Mesothelial cell of epicardium (in vitro differentiated cells): ENCODE measurements at regions not wholly inside any gene's neighbourhood (a gene's known extent, or its start where the extent isn't known, plus 50 kb on each side); places are given as distances from the start of the nearest gene placed in this dataset.

Source experiments
- DNase-seq, 2 experiments: peaks; one replicate each; pipeline ENCODE4 v3.0.0; 2021; ENCODE audit warnings: low spot score in 2 of 2; ENCODE audit not compliant: unreplicated experiment in 2 of 2
- H3K27ac Mint-ChIP-seq: 2 replicates; pipeline ENCODE4 v1.8.0; 2021; ENCODE audit warnings: mixed read lengths
- H3K27me3 Mint-ChIP-seq: 2 replicates; pipeline ENCODE4 v1.8.0; 2021; ENCODE audit warnings: low read depth, mixed read lengths
- H3K36me3 Mint-ChIP-seq: 2 replicates; pipeline ENCODE4 v1.8.0; 2021; ENCODE audit warnings: mixed read lengths
- H3K4me1 Mint-ChIP-seq: 2 replicates; pipeline ENCODE4 v1.8.0; 2021; ENCODE audit warnings: mixed read lengths
- H3K4me3 Mint-ChIP-seq: 2 replicates; pipeline ENCODE4 v1.8.0; 2021; ENCODE audit warnings: mild to moderate bottlenecking, moderate library complexity, mixed read lengths
- H3K9me3 Mint-ChIP-seq: 2 replicates; pipeline ENCODE4 v1.8.0; 2021; ENCODE audit warnings: mixed read lengths
- TF ChIP-seq, protein P1 (sequence below): fragments of 200-600 bp; sonication (generic); IDR thresholded peaks from one replicate; pipeline ENCODE4 v1.5.0; 2021; ENCODE audit warnings: antibody characterized with exemption; ENCODE audit not compliant: unreplicated experiment

DNA sequence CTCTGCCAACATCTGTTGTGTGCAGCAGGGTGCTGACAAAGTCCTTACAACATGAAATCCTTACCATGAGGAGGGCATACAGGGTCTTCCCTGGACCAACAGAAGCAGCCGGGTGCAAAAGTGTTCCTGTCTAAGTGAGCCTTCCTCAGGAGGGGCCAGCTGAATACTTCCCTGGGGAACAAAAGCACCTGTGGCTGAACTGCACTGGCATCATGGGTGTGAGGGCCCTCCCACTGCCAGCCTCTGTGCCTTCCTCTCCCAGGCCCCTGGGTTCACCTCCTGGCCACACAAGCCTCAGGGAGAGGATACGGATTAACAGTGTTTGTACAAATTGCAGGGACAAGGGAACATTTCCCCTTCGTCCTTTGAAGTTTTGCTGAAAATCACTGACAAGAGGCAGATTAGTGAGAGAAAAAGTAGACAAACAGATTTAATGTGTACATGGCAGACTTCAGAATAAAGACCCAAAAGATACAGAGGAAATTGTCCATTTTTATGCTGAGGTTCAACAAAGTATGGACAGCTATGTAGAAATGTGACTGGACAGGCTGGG, 91.0 kb upstream of the PPM1J start:
- no peak overlapping the region for H3K4me3 Mint-ChIP-seq
- H3K4me1 Mint-ChIP-seq, result peaks cover 56% of the 10 kb centered on the region
- TF ChIP-seq, protein P1, sequence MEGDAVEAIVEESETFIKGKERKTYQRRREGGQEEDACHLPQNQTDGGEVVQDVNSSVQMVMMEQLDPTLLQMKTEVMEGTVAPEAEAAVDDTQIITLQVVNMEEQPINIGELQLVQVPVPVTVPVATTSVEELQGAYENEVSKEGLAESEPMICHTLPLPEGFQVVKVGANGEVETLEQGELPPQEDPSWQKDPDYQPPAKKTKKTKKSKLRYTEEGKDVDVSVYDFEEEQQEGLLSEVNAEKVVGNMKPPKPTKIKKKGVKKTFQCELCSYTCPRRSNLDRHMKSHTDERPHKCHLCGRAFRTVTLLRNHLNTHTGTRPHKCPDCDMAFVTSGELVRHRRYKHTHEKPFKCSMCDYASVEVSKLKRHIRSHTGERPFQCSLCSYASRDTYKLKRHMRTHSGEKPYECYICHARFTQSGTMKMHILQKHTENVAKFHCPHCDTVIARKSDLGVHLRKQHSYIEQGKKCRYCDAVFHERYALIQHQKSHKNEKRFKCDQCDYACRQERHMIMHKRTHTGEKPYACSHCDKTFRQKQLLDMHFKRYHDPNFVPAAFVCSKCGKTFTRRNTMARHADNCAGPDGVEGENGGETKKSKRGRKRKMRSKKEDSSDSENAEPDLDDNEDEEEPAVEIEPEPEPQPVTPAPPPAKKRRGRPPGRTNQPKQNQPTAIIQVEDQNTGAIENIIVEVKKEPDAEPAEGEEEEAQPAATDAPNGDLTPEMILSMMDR, result no peak

DNA sequence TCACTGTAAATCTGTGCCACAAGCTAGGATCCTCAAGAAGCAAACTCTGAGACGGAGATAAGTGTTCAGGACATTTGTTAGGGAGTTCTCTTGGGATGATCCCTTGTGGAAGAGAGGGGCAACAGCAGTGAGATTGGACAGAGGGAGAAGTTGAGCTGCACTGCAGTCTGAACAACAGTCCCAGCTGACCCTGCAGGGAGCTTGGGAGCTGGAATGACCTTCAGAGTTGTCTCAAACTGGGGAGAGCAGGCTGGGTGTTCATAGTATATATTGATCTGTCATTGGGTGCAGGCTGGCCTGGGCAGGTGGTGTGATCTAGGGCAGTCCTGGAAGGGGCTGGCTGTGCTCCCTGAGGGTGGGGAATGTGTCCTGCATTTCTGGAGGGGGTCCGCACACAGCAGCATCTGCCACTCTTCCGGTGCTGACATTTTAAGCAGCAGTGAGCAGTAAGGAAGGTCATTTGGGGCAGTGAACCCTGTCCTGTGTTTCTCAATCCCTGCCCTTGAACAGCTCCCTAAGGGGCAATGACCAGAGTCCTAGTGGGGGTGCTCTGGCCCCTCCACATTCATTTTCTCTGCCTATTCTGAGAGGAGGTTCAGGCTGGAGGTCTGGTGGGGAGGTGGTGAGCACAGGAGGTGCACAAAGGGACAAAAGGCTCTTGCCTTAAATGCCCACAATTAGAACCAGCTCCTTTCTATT, 90.2 kb upstream of the PPM1J start:
- TF ChIP-seq, protein P1, result no peak
- peaks cover 50% of the 10 kb centered on the region for H3K4me1 Mint-ChIP-seq
- H3K27ac Mint-ChIP-seq, result peak overlapping the region; percentile 96

More for the DNA sequence above, 91.0 kb upstream of the PPM1J start:
- peak overlapping the region; percentile 96 for H3K27ac Mint-ChIP-seq
- no peaks in the 10 kb centered on the region for H3K36me3 Mint-ChIP-seq
- no peaks in the 10 kb centered on the region for H3K27me3 Mint-ChIP-seq
- no peak for DNase-seq
- H3K9me3 Mint-ChIP-seq, result no peaks in the 10 kb centered on the region

DNA sequence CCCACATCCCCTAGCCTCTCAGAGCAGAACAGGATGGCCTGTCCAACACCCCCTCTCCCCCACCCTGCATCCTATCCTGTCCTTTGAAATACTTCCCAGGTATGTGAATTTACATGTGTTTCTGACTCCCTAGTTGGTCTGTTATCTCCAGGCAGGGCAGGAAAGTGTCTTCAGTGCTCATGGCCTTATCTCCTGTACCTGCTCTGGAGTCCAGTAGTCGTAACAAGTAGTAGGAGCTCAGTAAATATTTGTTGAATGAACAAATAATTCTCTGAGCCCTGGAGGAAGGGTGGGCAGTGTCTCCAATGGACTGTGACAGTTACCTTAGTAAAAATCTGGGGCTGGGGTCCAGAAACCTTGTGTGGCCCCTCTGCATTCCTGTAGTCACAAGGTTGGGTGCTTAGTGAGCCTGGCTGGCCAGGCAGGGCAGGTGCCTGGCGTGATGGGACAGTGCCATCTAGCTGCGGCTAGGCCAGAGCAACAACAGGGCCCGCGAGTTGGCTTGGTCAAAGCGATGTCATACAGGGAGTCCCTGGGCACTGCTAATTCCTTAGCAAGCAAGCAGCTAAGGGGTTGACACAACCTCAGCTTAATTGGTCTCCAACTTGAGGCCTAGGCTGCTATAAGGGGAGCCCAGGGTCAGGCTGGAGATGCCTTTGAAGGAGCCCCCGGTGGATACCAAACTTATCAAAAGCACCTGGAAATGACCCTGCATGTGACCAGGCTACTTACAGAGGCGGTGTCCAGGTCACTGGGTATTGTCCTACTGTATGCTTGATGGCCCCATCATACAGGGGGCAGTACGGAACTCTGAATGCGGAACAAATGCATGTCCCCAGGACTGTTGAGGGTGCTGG, 89.0 kb upstream of the PPM1J start:
- DNase-seq, result peak; percentile 51 to 75
- peaks cover 45% of the 10 kb centered on the region for H3K4me1 Mint-ChIP-seq
- H3K4me3 Mint-ChIP-seq, result no peak overlapping the region
- H3K27me3 Mint-ChIP-seq, result no peaks in the 10 kb centered on the region
- no peaks in the 10 kb centered on the region for H3K9me3 Mint-ChIP-seq
- peak overlapping the region; percentile 74 for H3K27ac Mint-ChIP-seq
- TF ChIP-seq, protein P1, result peak; percentile 46
- H3K36me3 Mint-ChIP-seq, result no peaks in the 10 kb centered on the region

More for the DNA sequence above, 90.2 kb upstream of the PPM1J start:
- no peak overlapping the region for H3K4me3 Mint-ChIP-seq
- H3K36me3 Mint-ChIP-seq, result no peaks in the 10 kb centered on the region
- H3K9me3 Mint-ChIP-seq, result no peaks in the 10 kb centered on the region
- DNase-seq, result no peak
- no peaks in the 10 kb centered on the region for H3K27me3 Mint-ChIP-seq

DNA sequence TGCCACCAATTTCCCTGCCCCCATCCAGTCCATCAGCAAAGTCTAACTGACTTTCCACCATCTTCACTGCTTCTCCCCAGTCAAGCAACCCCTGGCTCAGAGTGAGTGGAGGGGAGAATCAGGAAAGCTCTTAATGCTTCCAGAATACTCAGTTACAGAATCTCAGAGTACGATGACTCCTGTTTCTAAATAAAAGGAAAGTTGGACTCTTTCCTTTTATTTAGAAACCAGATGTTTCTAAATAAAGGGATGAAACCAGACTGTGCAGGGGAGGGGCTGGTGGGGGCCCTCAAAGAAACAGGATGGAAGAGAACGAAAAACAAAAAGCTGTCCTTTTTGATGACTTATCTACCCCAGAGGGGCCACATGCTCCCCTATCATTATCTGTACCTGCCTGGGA, 85.2 kb upstream of the PPM1J start:
- no peak overlapping the region for H3K27ac Mint-ChIP-seq
- no peaks in the 10 kb centered on the region for H3K36me3 Mint-ChIP-seq
- TF ChIP-seq, protein P1, result no peak
- H3K4me3 Mint-ChIP-seq, result no peak overlapping the region
- no peak for DNase-seq
- no peaks in the 10 kb centered on the region for H3K27me3 Mint-ChIP-seq
- H3K4me1 Mint-ChIP-seq, result peaks cover 51% of the 10 kb centered on the region
- no peaks in the 10 kb centered on the region for H3K9me3 Mint-ChIP-seq

DNA sequence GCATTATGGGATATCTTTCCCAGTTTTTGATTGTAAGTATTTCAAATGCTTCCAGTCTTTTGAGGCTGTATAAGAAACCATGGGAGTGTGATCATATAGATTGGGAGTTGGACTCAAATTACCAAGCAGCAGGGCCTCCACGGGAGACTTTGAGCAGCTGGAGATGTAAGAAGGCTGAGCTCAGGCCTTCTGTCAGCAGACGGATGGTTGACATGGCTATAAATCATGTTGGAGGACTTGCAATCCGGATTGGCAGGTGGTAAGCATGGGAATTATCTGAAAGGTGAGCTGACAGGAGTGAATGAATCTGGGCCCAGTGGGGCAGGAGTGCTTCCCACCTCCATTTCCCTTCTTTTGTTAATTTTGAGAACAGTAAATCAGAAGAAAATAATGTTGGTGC, 83.2 kb upstream of the PPM1J start:
- no peak for DNase-seq
- TF ChIP-seq, protein P1, result no peak
- H3K4me3 Mint-ChIP-seq, result no peak overlapping the region
- peak overlapping the region; percentile 97 for H3K27ac Mint-ChIP-seq
- no peaks in the 10 kb centered on the region for H3K27me3 Mint-ChIP-seq
- H3K4me1 Mint-ChIP-seq, result peaks cover 58% of the 10 kb centered on the region
- H3K9me3 Mint-ChIP-seq, result no peaks in the 10 kb centered on the region
- H3K36me3 Mint-ChIP-seq, result no peaks in the 10 kb centered on the region
